Spleen (tissue), 11 donors: ENCODE measurements at regions not wholly inside any gene's neighbourhood (a gene's known extent, or its start where the extent isn't known, plus 50 kb on each side); places are given as distances from the start of the nearest gene placed in this dataset.

ENCODE experiments used
- DNase-seq: peaks from one replicate; pipeline ENCODE4 v3.0.0-alpha.2; 2020
- H3K27ac ChIP-seq, 8 donors: fragments of 200-600 bp; sonication (generic) in 7 of 8; 1 replicate in 4 of 8; 2 replicates in 4 of 8; pipeline versions ENCODE4 v1.5.0 to v1.8.0; 2016 to 2021; ENCODE audit warnings: inconsistent platforms in 4 of 8, mild to moderate bottlenecking in 4 of 8, moderate library complexity in 1 of 8
- H3K27me3 ChIP-seq, 7 donors: fragments of 200-600 bp; sonication (generic) in 6 of 7; replicated peaks in 1 of 7; 1 replicate in 4 of 7; 2 replicates in 3 of 7; pipeline versions ENCODE4 v1.5.0 to v1.8.0; 2016 to 2021; ENCODE audit warnings: inconsistent platforms in 3 of 7, mild to moderate bottlenecking in 1 of 7
- H3K36me3 ChIP-seq, 6 donors: fragments of 200-600 bp; sonication (generic) in 5 of 6; 1 replicate in 4 of 6; 2 replicates in 2 of 6; pipeline versions ENCODE4 v1.5.0 to v1.8.0; 2016 to 2021; ENCODE audit warnings: inconsistent platforms in 2 of 6
- H3K4me1 ChIP-seq, 6 donors: fragments of 200-600 bp; sonication (generic) in 5 of 6; 1 replicate in 3 of 6; 2 replicates in 3 of 6; pipeline versions ENCODE4 v1.5.0 to v1.8.0; 2016 to 2021; ENCODE audit warnings: inconsistent platforms in 3 of 6
- H3K4me3 ChIP-seq, 8 donors: fragments of 200-600 bp; sonication (generic) in 7 of 8; 1 replicate in 4 of 8; 2 replicates in 4 of 8; pipeline versions ENCODE4 v1.5.0 to v1.8.0; 2016 to 2021; ENCODE audit warnings: inconsistent platforms in 4 of 8, mild to moderate bottlenecking in 4 of 8, moderate library complexity in 2 of 8
- H3K9me3 ChIP-seq, 8 donors: fragments of 200-600 bp; sonication (generic) in 7 of 8; 1 replicate in 4 of 8; 2 replicates in 4 of 8; pipeline versions ENCODE4 v1.5.0 to v1.8.0; 2016 to 2021; ENCODE audit warnings: inconsistent platforms in 4 of 8
- CTCF ChIP-seq, 11 experiments: fragments of 200-600 bp in 7 of 11; fragments of 450-650 bp in 4 of 11; sonication (generic) in 4 of 11; IDR thresholded peaks in 8 of 11; conservative IDR thresholded peaks in 3 of 11; 1 replicate in 7 of 11; 2 replicates in 4 of 11; pipeline versions ENCODE4 v1.4.0 to v1.8.0; 2016 to 2021; ENCODE audit warnings: antibody characterized with exemption in 11 of 11, inconsistent platforms in 4 of 11, mild to moderate bottlenecking in 1 of 11
- POLR2A ChIP-seq, 3 donors: fragments of 450-650 bp; IDR thresholded peaks; one replicate each; pipeline ENCODE4 v1.5.1; 2017; ENCODE audit warnings: antibody characterized with exemption in 3 of 3, mild to moderate bottlenecking in 1 of 3
- POLR2AphosphoS5 ChIP-seq, 3 donors: sonication (generic); formaldehyde crosslinking; IDR thresholded peaks; one replicate each; pipeline ENCODE4 v1.5.1; 2017; ENCODE audit warnings: antibody characterized with exemption in 3 of 3
- WGBS, 5 donors: extraction: QIAGEN DNeasy Blood & Tissue Kit in 3 of 5; methylation state at CpG; one replicate each; pipeline versions ENCODE4 v1.1.5 to v1.1.7; 2013 to 2018; 5-methylcytosine and 5-hydroxymethylcytosine counted together
- intact Hi-C: fragments of 100-400 bp; cut with DNase I; formaldehyde crosslinking; loops from one replicate; pipeline ENCODE4 v1.15.0; 2023; ENCODE audit warnings: low total_unique reads
- donor health status: healthy with polysubstance abuse.
- donor health status: DM: no; HTN: no; CAD: no; lungs with moderate emphysema.
- donor health status: DM: no; HTN: no; CAD: no.
- donor health status: Bipolar disorder and iron deficiency.
- donor health status: healthy.
- donor health status: DM: no; HTN: no; CAD: no.
- donor health status: DM: yes; HTN: yes; CAD: no.

GRCh38 chr4:84031401-84031800 is 467.7 kb downstream of the NKX6-1 start:
- no peaks in the 10 kb centered on the region for H3K27me3 ChIP-seq
- H3K4me1 ChIP-seq, result no peaks in the 10 kb centered on the region
- peaks cover 0 to 6% (median 0%) of the 10 kb centered on the region in 8 donors for H3K9me3 ChIP-seq
- intact Hi-C loops, result no loop called here
- 56 to 75% (median 67%) methylated on average over 4 of the region's 4 CpGs for WGBS, 5 donors
- no peak for DNase-seq
- TF ChIP-seq CTCF (IDR thresholded peaks at IDR 0.05 in 8 of 11, conservative IDR thresholded peaks at IDR 0.05 in 3 of 11) (no peak), POLR2A (IDR thresholded peaks at IDR 0.05) (no peak), POLR2AphosphoS5 (IDR thresholded peaks at IDR 0.05) (no peak)
- H3K36me3 ChIP-seq, result no peaks in the 10 kb centered on the region
- H3K4me3 ChIP-seq, result no peak overlapping the region
- no peak overlapping the region for H3K27ac ChIP-seq

DNA sequence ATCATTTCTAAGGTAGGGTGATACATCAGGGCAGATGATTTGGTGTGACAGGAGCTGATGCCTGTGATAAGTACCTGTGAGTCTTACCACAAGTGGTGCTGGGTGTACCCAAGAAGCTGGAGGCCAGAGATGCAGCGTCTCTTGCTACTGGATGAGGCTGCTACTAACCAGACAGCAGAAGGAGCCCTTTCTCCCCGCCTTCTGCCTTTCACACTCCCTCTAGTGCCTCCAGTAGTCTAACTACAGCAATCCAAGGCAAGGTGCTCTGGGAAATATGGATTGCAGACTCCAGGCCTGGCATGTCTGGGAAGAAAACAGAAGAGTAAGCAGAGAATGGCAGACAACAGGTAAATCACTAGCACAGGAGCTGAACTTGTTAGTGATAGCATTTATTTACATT is 470.8 kb downstream of the NKX6-1 start:
- DNase-seq, result no peak
- intact Hi-C loops, result no loop called here
- TF ChIP-seq POLR2AphosphoS5 (IDR thresholded peaks at IDR 0.05) (no peak), POLR2A (IDR thresholded peaks at IDR 0.05) (no peak), CTCF (IDR thresholded peaks at IDR 0.05 in 8 of 11, conservative IDR thresholded peaks at IDR 0.05 in 3 of 11) (no peak)
- 59 to 75% (median 65%) methylated on average over 2 of the region's 2 CpGs for WGBS, 5 donors
- peaks cover 0 to 6% (median 0%) of the 10 kb centered on the region in 8 donors for H3K9me3 ChIP-seq
- no peaks in the 10 kb centered on the region for H3K4me1 ChIP-seq
- H3K27ac ChIP-seq, result no peak overlapping the region
- H3K27me3 ChIP-seq, result no peaks in the 10 kb centered on the region
- H3K4me3 ChIP-seq, result no peak overlapping the region
- H3K36me3 ChIP-seq, result no peaks in the 10 kb centered on the region

DNA sequence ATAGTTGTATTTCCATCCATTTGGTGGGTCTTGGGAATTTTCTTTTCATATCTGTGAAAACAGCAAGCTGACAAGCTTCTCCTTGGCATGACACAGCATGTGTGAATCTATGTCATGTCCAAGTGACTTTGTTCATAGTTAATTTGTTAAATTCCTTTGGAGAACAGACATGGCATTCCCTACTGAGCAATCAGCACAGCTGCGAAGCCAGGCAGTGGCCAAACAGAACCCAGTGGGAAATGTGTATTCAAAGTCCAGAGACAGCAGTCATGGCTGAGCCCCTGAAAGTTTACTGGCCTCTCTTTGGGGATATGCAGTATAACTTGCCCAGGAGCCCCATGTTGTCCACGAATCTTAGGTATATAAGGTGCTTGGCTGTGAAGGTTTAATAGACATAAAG is 474.7 kb downstream of the NKX6-1 start:
- no peak for TF ChIP-seq POLR2A (IDR thresholded peaks at IDR 0.05)
- TF ChIP-seq POLR2AphosphoS5 (IDR thresholded peaks at IDR 0.05), result no peak
- TF ChIP-seq CTCF (IDR thresholded peaks at IDR 0.05 in 8 of 11, conservative IDR thresholded peaks at IDR 0.05 in 3 of 11), result no peak
- H3K36me3 ChIP-seq, result no peaks in the 10 kb centered on the region
- DNase-seq, result no peak
- WGBS, 5 donors, result 50 to 76% (median 67%) methylated on average over 2 of the region's 2 CpGs
- no peak overlapping the region for H3K4me3 ChIP-seq
- intact Hi-C loops, result no loop called here
- no peaks in the 10 kb centered on the region for H3K4me1 ChIP-seq
- no peaks in the 10 kb centered on the region for H3K27me3 ChIP-seq
- peaks cover 0 to 6% (median 0%) of the 10 kb centered on the region in 8 donors for H3K9me3 ChIP-seq
- H3K27ac ChIP-seq, result no peak overlapping the region

GRCh38 chr4:84022564-84022963 is 476.5 kb downstream of the NKX6-1 start:
- intact Hi-C loops, result no loop called here
- Histone ChIP-seq H3K27ac (no peak overlapping the region), H3K9me3 (peaks cover 0 to 6% (median 0%) of the 10 kb centered on the region in 8 donors), H3K4me1 (no peaks in the 10 kb centered on the region), H3K27me3 (no peaks in the 10 kb centered on the region), H3K36me3 (no peaks in the 10 kb centered on the region), H3K4me3 (no peak overlapping the region)
- TF ChIP-seq POLR2AphosphoS5 (IDR thresholded peaks at IDR 0.05) (no peak), CTCF (IDR thresholded peaks at IDR 0.05 in 8 of 11, conservative IDR thresholded peaks at IDR 0.05 in 3 of 11) (no peak), POLR2A (IDR thresholded peaks at IDR 0.05) (no peak)
- WGBS, 5 donors, result 71 to 78% (median 77%) methylated on average over 5 of the region's 5 CpGs
- no peak for DNase-seq
